GM12865 (cell line): ENCODE measurements at regions not wholly inside any gene's neighbourhood (a gene's known extent, or its start where the extent isn't known, plus 50 kb on each side); places are given as distances from the start of the nearest gene placed in this dataset.

Source experiments
- DNase-seq: peaks from one replicate; pipeline ENCODE4 v3.0.0; 2010; ENCODE audit warnings: low read depth
- H3K4me3 ChIP-seq: 2 replicates; pipeline ENCODE4 v1.5.1; 2011; ENCODE audit warnings: mild to moderate bottlenecking, low read depth, low read length, control low read depth
- TF ChIP-seq, protein P1 (sequence below): IDR thresholded peaks from 2 replicates; pipeline ENCODE4 v1.5.1; 2011; ENCODE audit warnings: low read length, control low read depth, low read depth, inconsistent platforms; ENCODE audit not compliant: insufficient read depth; ENCODE audit errors: missing control alignments

DNA sequence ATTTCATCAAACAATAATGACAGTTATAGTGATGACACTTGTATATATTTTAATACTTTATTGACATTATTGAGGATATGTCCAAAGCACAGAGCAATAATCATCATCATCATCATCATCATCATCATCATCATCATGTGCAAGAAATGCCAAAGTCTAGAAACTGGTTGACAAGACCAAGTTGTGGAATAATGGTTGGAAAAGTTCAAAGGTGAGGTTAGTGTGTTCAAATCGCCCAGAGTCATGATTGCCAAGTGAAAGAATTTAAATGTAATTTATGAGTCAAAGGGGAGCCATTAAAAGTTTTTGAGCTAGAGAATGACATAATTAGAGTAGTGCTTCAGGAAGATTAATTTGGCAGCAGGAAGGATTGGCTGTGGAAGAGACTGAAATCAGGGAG is 852.4 kb downstream of the SORCS1 start:
- TF ChIP-seq, protein P1, sequence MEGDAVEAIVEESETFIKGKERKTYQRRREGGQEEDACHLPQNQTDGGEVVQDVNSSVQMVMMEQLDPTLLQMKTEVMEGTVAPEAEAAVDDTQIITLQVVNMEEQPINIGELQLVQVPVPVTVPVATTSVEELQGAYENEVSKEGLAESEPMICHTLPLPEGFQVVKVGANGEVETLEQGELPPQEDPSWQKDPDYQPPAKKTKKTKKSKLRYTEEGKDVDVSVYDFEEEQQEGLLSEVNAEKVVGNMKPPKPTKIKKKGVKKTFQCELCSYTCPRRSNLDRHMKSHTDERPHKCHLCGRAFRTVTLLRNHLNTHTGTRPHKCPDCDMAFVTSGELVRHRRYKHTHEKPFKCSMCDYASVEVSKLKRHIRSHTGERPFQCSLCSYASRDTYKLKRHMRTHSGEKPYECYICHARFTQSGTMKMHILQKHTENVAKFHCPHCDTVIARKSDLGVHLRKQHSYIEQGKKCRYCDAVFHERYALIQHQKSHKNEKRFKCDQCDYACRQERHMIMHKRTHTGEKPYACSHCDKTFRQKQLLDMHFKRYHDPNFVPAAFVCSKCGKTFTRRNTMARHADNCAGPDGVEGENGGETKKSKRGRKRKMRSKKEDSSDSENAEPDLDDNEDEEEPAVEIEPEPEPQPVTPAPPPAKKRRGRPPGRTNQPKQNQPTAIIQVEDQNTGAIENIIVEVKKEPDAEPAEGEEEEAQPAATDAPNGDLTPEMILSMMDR, result no peak
- DNase-seq, result no peak

DNA sequence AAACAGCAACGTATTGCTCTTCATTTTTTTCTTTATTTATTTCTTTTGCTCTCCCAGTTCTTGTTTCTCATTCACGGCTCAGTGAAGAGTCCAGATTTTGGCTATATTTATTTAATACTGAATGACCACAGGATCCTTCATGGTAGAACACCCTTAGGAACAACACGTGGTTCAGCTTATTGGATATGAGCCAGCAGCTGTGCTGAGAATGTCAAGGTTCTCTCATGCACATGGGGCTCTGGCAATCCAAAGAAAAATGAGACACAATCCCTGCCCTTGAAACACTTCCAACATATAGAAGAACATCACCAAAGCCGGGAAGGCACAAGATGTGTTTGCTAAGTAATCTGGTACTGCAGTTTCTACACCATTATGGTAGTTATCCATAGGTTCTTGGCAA is 852.9 kb downstream of the SORCS1 start:
- H3K4me3 ChIP-seq, result no peak overlapping the region
- DNase-seq, result no peak
- TF ChIP-seq, protein P1, result no peak

More for the DNA sequence above, 852.4 kb downstream of the SORCS1 start:
- no peak overlapping the region for H3K4me3 ChIP-seq

DNA sequence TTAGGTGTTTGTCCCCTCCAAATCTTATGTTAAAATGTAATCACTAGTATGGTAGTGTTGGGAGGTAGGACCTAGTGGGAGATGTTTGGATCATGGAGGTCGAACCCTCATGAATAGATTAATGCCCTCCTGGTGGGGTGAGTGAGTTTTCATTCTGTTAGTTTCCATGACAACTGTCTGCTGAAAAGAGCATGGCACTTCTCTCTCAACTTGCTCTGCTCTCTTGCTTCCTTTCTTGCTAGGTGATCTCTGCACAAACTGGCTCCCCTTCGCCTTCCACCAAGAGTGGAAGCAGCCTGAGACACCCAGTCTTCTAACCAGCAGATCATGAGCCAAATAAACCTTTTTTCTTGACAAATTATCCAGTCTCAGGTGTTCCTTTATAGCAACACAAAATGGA is 853.9 kb downstream of the SORCS1 start:
- TF ChIP-seq, protein P1, result no peak
- H3K4me3 ChIP-seq, result no peak overlapping the region
- no peak for DNase-seq

DNA sequence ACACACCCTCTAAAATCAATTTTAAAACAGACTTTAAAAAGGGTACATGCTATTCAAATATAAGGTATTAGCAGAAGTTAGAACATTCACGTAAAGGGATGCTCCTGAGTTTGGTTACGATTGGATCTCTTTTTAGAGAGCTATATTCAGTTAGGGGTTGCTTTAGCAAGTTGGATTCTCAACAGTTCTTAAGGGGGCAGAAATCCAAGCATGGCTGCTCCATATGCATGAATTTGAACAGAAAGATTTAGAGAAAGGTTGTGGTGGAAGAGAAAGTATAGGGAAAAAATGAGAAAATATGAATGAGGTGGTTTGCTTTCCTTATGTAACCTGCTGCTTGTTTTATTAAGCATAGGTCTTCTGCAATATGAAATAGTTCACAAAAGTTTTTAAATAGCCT is 855.1 kb downstream of the SORCS1 start:
- no peak for DNase-seq
- TF ChIP-seq, protein P1, result no peak
- H3K4me3 ChIP-seq, result no peak overlapping the region

DNA sequence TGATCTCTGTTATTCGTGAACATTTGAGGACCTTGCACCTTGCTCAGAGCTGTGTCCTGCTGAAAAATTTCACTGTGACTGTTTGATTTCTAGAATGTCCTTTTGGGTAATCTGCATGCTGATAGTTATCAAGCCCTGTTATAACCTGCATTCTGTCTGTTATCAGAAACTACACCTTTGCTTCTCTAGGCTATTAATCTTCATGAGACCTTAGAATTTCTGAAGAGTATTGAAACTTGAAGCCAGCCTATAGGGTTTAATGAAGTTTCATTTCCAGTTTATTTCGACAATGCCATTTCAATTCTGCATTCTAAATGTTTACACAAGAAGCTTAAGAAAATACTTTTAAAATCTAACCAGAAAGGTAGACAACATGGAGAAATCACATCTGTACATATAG is 856.2 kb downstream of the SORCS1 start:
- H3K4me3 ChIP-seq, result no peak overlapping the region
- TF ChIP-seq, protein P1, result no peak
- DNase-seq, result no peak

DNA sequence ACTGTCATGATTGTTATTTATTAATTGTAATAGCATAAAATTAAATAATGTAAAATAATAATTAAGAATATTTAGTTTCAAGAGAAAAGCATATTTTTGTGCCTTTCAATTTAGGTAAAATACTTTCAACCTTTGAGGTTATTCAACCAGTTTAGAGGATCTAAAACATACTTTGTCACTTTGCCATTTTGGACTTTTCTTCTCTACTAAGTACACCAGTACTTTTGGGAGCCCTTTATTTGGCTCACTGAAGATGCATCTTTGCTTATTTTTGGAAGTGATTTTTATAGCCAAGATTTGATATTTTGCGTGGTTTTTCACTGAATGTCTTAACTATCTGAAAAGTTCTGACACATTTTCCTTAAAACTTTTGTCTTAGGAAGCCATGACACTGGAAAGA is 860.5 kb downstream of the SORCS1 start:
- H3K4me3 ChIP-seq, result no peak overlapping the region

DNA sequence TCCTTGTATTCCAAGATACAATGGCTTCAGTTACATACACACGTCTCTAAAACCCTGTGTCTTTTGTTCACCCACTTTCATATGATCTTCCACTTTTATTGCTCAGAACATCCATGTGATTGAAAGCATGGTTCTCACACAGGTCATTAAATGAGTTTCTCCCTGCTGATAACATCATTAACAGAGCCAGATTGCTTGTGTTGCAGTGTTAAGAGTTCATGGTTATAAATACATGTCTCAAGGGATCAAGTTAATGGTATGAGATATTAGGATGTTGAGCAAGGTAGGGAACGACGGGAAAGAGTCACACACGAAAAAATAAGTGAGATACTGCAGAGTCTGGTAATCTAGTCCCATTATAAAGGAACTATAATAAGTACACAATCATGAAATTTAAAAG is 861.5 kb downstream of the SORCS1 start:
- H3K4me3 ChIP-seq, result no peak overlapping the region
- DNase-seq, result no peak
- TF ChIP-seq, protein P1, result no peak

More for the DNA sequence above, 860.5 kb downstream of the SORCS1 start:
- TF ChIP-seq, protein P1, result no peak
- no peak for DNase-seq
